Skeletal muscle tissue (tissue), 3 donors: ENCODE measurements at regions not wholly inside any gene's neighbourhood (a gene's known extent, or its start where the extent isn't known, plus 50 kb on each side); places are given as distances from the start of the nearest gene placed in this dataset.

Source experiments
- H3K27ac ChIP-seq: one replicate; pipeline ENCODE4 v1.7.0; 2013; ENCODE audit warnings: mild to moderate bottlenecking, low read depth, low read length, inconsistent platforms
- H3K27me3 ChIP-seq, 3 donors: one replicate each; pipeline ENCODE4 v1.7.0; 2013; ENCODE audit warnings: low read length in 3 of 3; ENCODE audit not compliant: control insufficient read depth in 3 of 3, insufficient read depth in 3 of 3
- H3K36me3 ChIP-seq, 3 donors: one replicate each; pipeline ENCODE4 v1.7.0; 2013; ENCODE audit warnings: low read length in 3 of 3; ENCODE audit not compliant: control insufficient read depth in 3 of 3, insufficient read depth in 3 of 3
- H3K4me1 ChIP-seq, 3 donors: one replicate each; pipeline ENCODE4 v1.7.0; 2013; ENCODE audit warnings: low read length in 3 of 3, mild to moderate bottlenecking in 3 of 3; ENCODE audit not compliant: control insufficient read depth in 3 of 3, insufficient read depth in 3 of 3
- H3K4me3 ChIP-seq, 3 donors: one replicate each; pipeline ENCODE4 v1.7.0; 2013; ENCODE audit warnings: low read length in 3 of 3
- H3K9ac ChIP-seq, 3 donors: one replicate each; pipeline ENCODE4 v1.7.0; 2013; ENCODE audit warnings: low read length in 3 of 3, mild to moderate bottlenecking in 3 of 3, moderate library complexity in 2 of 3, low read depth in 1 of 3
- H3K9me3 ChIP-seq, 3 donors: one replicate each; pipeline ENCODE4 v1.7.0; 2013; ENCODE audit warnings: low read length in 3 of 3; ENCODE audit not compliant: control insufficient read depth in 3 of 3
- donor health status: Osteomylitis.

- Histone ChIP-seq H3K36me3 (no peaks in the 10 kb centered on the region), H3K9ac (no peak overlapping the region), H3K27ac (no peak overlapping the region), H3K9me3 (no peaks in the 10 kb centered on the region), H3K4me1 (no peaks in the 10 kb centered on the region), H3K27me3 (no peaks in the 10 kb centered on the region), H3K4me3 (no peak overlapping the region)
Measured at GRCh38 chr18:40387130-40387787, 1567.8 kb upstream of the PIK3C3 start.

GRCh38 chr18:40382197-40382596, 1572.8 kb upstream of the PIK3C3 start:
- Histone ChIP-seq H3K9me3 (no peaks in the 10 kb centered on the region), H3K27me3 (no peaks in the 10 kb centered on the region), H3K27ac (no peak overlapping the region), H3K36me3 (no peaks in the 10 kb centered on the region), H3K9ac (no peak overlapping the region), H3K4me3 (no peak overlapping the region), H3K4me1 (no peaks in the 10 kb centered on the region)

- Histone ChIP-seq H3K4me1 (no peaks in the 10 kb centered on the region), H3K36me3 (no peaks in the 10 kb centered on the region), H3K27me3 (no peaks in the 10 kb centered on the region), H3K9ac (no peak overlapping the region), H3K27ac (no peak overlapping the region), H3K4me3 (no peak overlapping the region), H3K9me3 (no peaks in the 10 kb centered on the region)
Measured at GRCh38 chr18:40380686-40381439, 1574.2 kb upstream of the PIK3C3 start.

- no peak overlapping the region for H3K4me3 ChIP-seq
- no peaks in the 10 kb centered on the region for H3K36me3 ChIP-seq
- no peaks in the 10 kb centered on the region for H3K27me3 ChIP-seq
- no peak overlapping the region for H3K27ac ChIP-seq
- H3K4me1 ChIP-seq = no peaks in the 10 kb centered on the region
- no peak overlapping the region for H3K9ac ChIP-seq
- H3K9me3 ChIP-seq = no peaks in the 10 kb centered on the region
Measured at GRCh38 chr18:40375837-40376236, 1579.2 kb upstream of the PIK3C3 start.

GRCh38 chr18:40371673-40372072, 1583.4 kb upstream of the PIK3C3 start:
- no peaks in the 10 kb centered on the region for H3K36me3 ChIP-seq
- H3K4me1 ChIP-seq = no peaks in the 10 kb centered on the region
- H3K9ac ChIP-seq = no peak overlapping the region
- no peaks in the 10 kb centered on the region for H3K9me3 ChIP-seq
- H3K27ac ChIP-seq = no peak overlapping the region
- no peak overlapping the region for H3K4me3 ChIP-seq
- no peaks in the 10 kb centered on the region for H3K27me3 ChIP-seq

- Histone ChIP-seq H3K27ac (no peak overlapping the region), H3K4me1 (no peaks in the 10 kb centered on the region)
Measured at GRCh38 chr18:40367576-40367975, 1587.5 kb upstream of the PIK3C3 start.

GRCh38 chr18:40366521-40366920, 1588.5 kb upstream of the PIK3C3 start:
- no peak overlapping the region for H3K4me3 ChIP-seq
- no peaks in the 10 kb centered on the region for H3K9me3 ChIP-seq
- H3K36me3 ChIP-seq = no peaks in the 10 kb centered on the region
- H3K27me3 ChIP-seq = no peaks in the 10 kb centered on the region
- H3K4me1 ChIP-seq = no peaks in the 10 kb centered on the region
- no peak overlapping the region for H3K9ac ChIP-seq
- no peak overlapping the region for H3K27ac ChIP-seq

More at GRCh38 chr18:40367576-40367975, 1587.5 kb upstream of the PIK3C3 start:
- Histone ChIP-seq H3K4me3 (no peak overlapping the region), H3K27me3 (no peaks in the 10 kb centered on the region), H3K36me3 (no peaks in the 10 kb centered on the region), H3K9ac (no peak overlapping the region), H3K9me3 (no peaks in the 10 kb centered on the region)

GRCh38 chr18:40365526-40365925, 1589.5 kb upstream of the PIK3C3 start:
- H3K4me1 ChIP-seq = no peaks in the 10 kb centered on the region
- no peaks in the 10 kb centered on the region for H3K36me3 ChIP-seq
- no peak overlapping the region for H3K9ac ChIP-seq
- H3K4me3 ChIP-seq = no peak overlapping the region
- H3K9me3 ChIP-seq = no peaks in the 10 kb centered on the region
- no peak overlapping the region for H3K27ac ChIP-seq
- no peaks in the 10 kb centered on the region for H3K27me3 ChIP-seq

- H3K4me1 ChIP-seq = no peaks in the 10 kb centered on the region
- no peaks in the 10 kb centered on the region for H3K9me3 ChIP-seq
- H3K27ac ChIP-seq = no peak overlapping the region
- H3K4me3 ChIP-seq = no peak overlapping the region
- H3K27me3 ChIP-seq = no peaks in the 10 kb centered on the region
- H3K36me3 ChIP-seq = no peaks in the 10 kb centered on the region
- H3K9ac ChIP-seq = no peak overlapping the region
Measured at GRCh38 chr18:40360558-40360957, 1594.5 kb upstream of the PIK3C3 start.

GRCh38 chr18:40357536-40357935, 1597.5 kb upstream of the PIK3C3 start:
- no peak overlapping the region for H3K27ac ChIP-seq
- H3K36me3 ChIP-seq = no peaks in the 10 kb centered on the region
- no peak overlapping the region for H3K9ac ChIP-seq
- no peaks in the 10 kb centered on the region for H3K27me3 ChIP-seq
- H3K4me3 ChIP-seq = no peak overlapping the region
- no peaks in the 10 kb centered on the region for H3K9me3 ChIP-seq
- H3K4me1 ChIP-seq = no peaks in the 10 kb centered on the region
